ENCODE measurements at regions not wholly inside any gene's neighbourhood (a gene's known extent, or its start where the extent isn't known, plus 50 kb on each side); places are given as distances from the start of the nearest gene placed in this dataset.

GRCh38 chr4:94399721-94400120, 52.0 kb upstream of the PDLIM5 start:
- H3K4me2 ChIP-seq = no peak overlapping the region
- 82% methylated on average over 1 of the region's 1 CpG for WGBS (ENCODE audit: low lambda C conversion rate, missing lambda C conversion rate)
- DNase-seq (ENCODE audit: low spot score) = no peak
- H2AFZ ChIP-seq = no peak overlapping the region
- H3K4me3 ChIP-seq = no peak overlapping the region
- H3K4me1 ChIP-seq (ENCODE audit: insufficient read depth) = peaks cover 4% of the 10 kb centered on the region
- H3K9me3 ChIP-seq (ENCODE audit: low read depth) = no peaks in the 10 kb centered on the region
- TF ChIP-seq EZH2phosphoT487 (IDR thresholded peaks at IDR 0.05; ENCODE audit: low read depth, severe bottlenecking, unreplicated experiment) = no peak
- no peak for TF ChIP-seq EZH2 (IDR thresholded peaks at IDR 0.05; ENCODE audit: borderline replicate concordance)
- TF ChIP-seq, protein P1, sequence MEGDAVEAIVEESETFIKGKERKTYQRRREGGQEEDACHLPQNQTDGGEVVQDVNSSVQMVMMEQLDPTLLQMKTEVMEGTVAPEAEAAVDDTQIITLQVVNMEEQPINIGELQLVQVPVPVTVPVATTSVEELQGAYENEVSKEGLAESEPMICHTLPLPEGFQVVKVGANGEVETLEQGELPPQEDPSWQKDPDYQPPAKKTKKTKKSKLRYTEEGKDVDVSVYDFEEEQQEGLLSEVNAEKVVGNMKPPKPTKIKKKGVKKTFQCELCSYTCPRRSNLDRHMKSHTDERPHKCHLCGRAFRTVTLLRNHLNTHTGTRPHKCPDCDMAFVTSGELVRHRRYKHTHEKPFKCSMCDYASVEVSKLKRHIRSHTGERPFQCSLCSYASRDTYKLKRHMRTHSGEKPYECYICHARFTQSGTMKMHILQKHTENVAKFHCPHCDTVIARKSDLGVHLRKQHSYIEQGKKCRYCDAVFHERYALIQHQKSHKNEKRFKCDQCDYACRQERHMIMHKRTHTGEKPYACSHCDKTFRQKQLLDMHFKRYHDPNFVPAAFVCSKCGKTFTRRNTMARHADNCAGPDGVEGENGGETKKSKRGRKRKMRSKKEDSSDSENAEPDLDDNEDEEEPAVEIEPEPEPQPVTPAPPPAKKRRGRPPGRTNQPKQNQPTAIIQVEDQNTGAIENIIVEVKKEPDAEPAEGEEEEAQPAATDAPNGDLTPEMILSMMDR (IDR thresholded peaks at IDR 0.05; ENCODE audit: poor library complexity) = no peak
- H3K27me3 ChIP-seq = no peaks in the 10 kb centered on the region
- H4K20me1 ChIP-seq (ENCODE audit: insufficient read depth, poor library complexity, severe bottlenecking) = no peaks in the 10 kb centered on the region
- H3K27ac ChIP-seq = no peak overlapping the region
- H3K9me2 ChIP-seq (replicated peaks; ENCODE audit: insufficient read depth) = no peaks in the 10 kb centered on the region
- no peaks in the 10 kb centered on the region for H3K36me3 ChIP-seq (replicated peaks; ENCODE audit: insufficient read depth, low read depth)
- no peaks in the 10 kb centered on the region for H3K79me2 ChIP-seq

DNA sequence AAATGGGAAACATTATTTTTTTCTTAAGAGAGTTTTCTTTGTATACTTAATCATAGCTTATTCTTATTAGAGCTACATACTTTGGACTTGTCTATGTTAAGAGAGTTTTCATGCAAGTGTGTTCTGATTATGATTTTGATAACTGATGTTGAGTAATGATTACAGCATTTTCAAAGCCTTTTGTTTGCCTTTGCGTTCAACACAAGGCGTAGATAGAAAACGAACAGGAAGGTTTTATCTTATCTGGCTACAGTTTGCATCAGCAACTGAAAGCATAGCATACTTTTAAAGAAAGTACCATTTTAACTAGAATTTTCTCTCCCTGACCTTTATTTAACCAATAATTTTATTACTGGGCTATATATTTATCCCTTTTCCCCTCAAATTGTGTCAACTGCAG, 51.6 kb upstream of the PDLIM5 start:
- H3K36me3 ChIP-seq (replicated peaks; ENCODE audit: insufficient read depth, low read depth) = no peaks in the 10 kb centered on the region
- WGBS (ENCODE audit: low lambda C conversion rate, missing lambda C conversion rate) = 22% methylated on average over 3 of the region's 3 CpGs
- peak overlapping the region; percentile 9 for H3K4me2 ChIP-seq
- DNase-seq (ENCODE audit: low spot score) = no peak
- TF ChIP-seq, protein P1 (IDR thresholded peaks at IDR 0.05; ENCODE audit: poor library complexity) = no peak
- TF ChIP-seq EZH2 (IDR thresholded peaks at IDR 0.05; ENCODE audit: borderline replicate concordance) (no peak), EZH2phosphoT487 (IDR thresholded peaks at IDR 0.05; ENCODE audit: low read depth, severe bottlenecking, unreplicated experiment) (no peak)
- H3K27ac ChIP-seq = no peak overlapping the region
- no peaks in the 10 kb centered on the region for H3K27me3 ChIP-seq
- no peak overlapping the region for H3K4me3 ChIP-seq
- H3K9me2 ChIP-seq (replicated peaks; ENCODE audit: insufficient read depth) = no peaks in the 10 kb centered on the region
- H2AFZ ChIP-seq = no peak overlapping the region
- no peaks in the 10 kb centered on the region for H3K9me3 ChIP-seq (ENCODE audit: low read depth)
- peaks cover 4% of the 10 kb centered on the region for H3K4me1 ChIP-seq (ENCODE audit: insufficient read depth)
- no peaks in the 10 kb centered on the region for H4K20me1 ChIP-seq (ENCODE audit: insufficient read depth, poor library complexity, severe bottlenecking)
- H3K79me2 ChIP-seq = no peaks in the 10 kb centered on the region

All from hepatocyte (in vitro differentiated cells).